RPMI8226 (cell line): ENCODE measurements at regions not wholly inside any gene's neighbourhood (a gene's known extent, or its start where the extent isn't known, plus 50 kb on each side); places are given as distances from the start of the nearest gene placed in this dataset.
A peak's percentile ranks its signal among the peaks of the same experiment; 100 is the strongest.
"Not testable (repeated sequence)": the region's sequence is repeated elsewhere in the genome, so short reads cannot be mapped to it uniquely, and the experiment has no call there.

ENCODE experiments used
- DNase-seq: peaks from one replicate; pipeline ENCODE4 v3.0.0-alpha.2; 2015

DNA sequence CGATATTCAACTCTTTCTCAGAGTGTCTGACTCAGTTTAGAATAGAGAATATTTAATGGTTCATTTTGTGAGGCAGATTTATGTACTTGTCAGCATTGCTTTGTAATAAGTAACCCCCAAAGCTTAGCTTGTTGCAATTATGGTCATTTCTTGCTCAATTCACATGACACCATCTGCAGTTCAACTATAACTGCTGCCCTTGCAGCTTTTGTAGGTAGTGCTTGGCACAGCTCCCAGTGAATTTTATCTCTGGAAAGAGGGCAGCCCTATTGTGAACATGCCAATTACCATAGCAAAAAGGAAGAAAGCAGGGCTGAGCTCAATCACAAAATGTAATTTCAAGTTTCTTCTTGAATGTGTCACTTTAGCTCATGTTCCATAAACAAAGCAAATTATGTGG is 1587.7 kb upstream of the ACO1 start:
- DNase-seq, result peak; percentile 22

DNA sequence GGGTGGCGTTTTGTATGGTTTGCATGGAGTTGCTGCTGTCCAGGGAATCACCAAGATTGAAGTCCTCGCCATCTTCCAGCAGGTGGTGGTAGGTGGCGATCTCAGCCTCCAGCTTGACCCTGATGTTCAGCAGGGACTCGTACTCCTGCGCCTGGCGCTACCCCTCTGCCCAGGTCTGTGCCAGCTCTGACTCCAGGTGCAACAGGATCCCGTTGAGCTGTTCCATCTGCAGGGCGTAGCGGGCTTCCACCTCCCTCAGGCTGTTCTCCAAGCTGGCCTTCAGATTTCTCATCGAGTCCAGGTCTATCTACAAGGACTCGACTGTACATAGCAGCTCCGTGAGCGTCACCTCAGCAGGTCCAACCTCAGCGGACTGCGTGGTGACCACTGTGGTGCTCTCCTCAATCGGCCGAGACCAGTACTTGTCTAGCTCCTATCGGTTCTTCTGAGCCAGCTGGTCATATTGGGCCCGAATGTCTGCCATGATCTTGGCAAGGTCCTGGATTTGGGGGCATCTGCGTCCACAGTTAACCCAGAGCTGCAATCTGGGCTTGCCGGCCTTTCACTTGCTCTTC is 1584.8 kb upstream of the ACO1 start:
- DNase-seq, result no peak

DNA sequence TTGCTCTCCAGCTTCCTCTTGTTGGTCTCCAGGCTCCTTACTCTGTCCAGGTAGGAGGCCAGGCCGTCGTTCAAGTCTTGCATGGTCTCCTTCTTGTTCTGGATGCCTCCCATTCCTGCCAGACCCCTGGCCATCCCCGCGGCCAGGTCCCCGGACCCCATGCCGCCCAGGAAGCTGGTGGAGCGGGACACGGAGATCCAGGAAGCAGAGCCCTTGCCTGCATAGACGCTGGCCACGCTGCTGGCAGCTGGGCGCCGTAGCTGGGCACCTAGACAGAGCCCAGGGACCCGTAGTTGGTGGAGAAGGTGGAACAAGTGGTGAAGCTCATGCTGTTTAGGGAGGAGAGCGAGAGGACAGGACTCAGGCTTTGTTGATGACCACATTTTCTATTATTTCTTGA is 1584.0 kb upstream of the ACO1 start:
- no peak for DNase-seq

DNA sequence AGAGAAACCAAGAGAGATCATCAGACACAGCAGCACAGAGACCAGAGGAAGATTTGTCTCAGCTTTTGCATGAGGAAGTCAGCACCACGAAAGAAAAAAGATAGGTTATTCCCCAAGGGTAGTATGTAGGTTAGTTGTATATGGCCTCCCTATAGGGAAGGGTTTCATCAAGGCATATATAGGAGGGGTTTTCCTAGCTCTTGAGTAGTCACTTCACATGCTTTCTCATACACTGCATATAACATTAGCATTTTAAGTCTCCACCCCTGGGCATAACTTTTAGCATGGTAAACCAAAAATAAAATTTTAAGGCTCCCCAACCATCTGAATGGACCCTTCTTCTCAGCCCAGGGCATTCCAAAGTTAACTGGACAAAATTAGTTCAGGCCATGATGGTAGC is 1571.6 kb upstream of the ACO1 start:
- no peak for DNase-seq

DNA sequence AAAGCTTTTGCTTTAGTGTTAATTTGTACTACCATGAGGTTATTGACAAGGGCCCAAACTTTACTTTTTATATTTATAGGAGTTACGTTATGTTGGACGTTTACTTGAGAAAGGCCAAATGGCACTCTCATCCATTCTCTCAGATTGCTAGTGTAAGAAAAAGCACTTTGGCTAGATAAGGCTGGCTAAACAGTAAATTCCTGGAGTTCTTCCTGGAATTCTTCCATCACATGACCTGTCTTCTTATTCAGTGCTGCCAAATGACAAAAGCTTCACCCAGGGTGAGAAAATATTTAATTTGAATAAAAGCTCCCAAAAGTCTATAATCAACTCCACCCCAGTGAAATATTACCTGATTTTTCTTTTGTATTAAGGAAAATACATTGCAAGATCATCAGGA is 1568.9 kb upstream of the ACO1 start:
- DNase-seq, result no peak

DNA sequence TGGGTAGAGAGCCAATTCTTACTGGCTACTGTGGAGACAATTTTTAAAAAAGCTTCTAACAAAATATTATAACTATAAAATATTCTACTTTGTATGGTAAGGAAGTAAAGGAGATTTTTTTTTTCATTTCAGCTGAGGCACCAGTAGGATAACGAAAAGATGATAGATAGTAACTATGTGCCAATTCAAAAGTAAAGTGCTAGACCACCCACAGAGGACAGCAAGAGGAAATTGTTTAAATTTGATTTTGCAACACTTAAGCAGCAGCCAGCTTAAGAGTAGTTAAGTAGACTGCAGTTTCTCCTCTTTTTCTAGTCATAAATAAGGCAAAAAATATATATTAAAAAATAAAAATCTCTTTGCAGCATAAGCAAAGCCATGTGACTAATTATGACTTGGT is 1539.3 kb upstream of the ACO1 start:
- DNase-seq, result no peak

DNA sequence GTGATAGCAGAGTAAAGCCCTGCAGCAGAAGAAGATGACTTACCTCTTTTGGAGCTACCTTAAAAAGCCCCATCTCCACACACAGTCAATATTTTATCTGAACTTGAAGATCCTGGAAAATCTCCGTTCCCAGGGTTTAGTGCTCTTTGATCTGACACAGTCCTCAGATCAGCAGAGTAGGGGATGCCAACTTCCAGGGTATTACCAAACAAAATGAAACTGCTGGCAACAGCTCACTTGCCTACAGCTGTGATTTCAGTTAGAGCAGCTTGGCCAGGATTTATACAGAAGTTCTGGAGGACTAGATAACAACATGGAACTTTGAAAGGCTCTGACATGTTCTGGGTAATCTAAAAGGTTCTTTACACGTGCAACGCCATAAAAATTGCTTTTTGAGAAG is 1537.8 kb upstream of the ACO1 start:
- no peak for DNase-seq

DNA sequence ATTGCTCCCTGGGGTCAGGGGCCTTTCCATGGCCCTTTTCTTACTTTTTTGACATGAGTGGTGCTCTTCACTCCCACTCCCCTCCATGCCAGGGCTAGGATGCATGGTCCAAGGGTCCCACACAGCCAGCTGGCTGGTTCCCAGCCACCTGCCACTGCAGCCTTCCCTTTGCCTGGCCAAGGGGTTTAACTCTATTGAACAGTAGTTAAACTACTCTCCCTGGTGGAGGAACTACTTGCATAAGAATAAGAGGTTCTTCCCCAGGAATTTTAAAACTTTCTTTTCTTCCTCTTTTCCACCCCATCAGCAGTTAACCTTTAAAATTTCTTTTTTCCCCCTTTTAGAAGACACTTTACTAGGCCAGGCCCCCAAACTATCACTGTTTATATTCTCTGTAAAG is 1532.8 kb upstream of the ACO1 start:
- DNase-seq, result no peak

DNA sequence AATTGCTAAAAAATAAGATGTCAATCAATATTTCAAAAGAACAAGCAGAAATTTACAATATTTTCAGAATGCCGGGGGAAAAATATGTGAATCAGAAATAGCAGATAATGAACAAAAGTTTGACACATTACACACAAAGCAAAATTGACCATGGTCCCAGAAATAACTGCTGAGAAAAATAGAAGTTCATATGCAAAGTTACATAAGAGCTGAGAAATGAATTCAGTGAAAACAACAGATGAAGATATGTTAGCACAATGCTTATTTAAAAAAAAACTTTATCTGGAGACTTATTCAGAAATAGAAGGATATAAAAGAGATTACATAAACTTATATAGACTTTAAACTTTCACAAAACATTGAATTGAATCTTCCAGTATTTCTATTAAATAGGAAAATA is 1483.7 kb upstream of the ACO1 start:
- DNase-seq, result no peak

DNA sequence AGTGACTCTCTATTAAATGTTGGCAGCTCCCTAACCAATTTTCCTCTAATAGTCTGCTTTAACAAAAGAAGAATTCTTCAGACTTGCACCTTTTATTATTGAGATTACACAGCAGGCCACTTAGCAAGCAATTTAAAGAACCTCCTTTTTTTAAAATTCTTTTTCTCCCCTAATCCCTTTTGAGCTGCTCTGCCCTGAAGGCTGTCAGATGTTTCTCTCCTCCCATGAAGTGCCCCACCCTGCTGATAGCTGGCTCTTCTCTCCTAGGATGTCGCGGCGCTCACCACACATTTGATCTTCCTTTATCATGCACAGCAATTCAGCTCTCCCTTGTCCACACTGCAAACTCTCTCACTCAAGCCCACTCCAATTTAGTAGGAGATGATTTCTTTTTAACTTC is 1471.1 kb upstream of the ACO1 start:
- no peak for DNase-seq

DNA sequence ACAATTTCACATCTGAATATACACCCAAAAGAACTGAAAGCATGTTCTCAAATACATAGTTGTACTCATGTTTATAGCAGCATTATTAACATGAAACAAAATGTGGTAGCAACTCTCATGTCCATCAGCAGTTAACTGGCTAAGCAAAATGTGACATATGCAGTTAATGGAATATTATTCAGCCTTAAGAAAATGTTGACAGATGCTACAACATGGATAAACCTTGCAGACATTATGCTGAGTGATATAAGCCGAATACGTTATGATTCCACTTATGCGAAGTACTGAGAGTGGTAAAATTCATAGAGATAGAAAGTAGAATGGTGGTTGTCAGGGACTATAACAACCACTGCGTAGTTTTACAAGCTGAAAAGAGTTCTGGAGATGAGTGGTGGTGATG is 1469.0 kb upstream of the ACO1 start:
- DNase-seq, result no peak

DNA sequence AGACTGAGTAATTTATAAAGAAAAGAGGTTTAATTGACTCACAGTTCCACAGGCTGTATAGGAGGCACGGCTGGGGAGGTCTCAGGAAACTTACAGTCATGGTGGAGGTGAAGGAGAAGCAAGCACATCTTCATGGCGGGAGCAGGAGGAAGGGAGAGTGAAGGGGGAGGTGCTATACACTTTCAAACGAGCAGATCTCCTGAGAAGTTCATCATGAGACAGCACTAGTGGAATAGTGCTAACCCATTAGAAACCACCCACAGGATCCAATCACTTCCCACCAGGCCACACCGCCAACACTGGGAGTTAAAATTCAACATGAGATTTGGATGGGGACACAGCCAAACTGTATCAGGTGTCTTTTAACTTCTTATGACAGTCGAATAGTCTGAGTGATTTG is 1459.3 kb upstream of the ACO1 start:
- DNase-seq, result no peak

DNA sequence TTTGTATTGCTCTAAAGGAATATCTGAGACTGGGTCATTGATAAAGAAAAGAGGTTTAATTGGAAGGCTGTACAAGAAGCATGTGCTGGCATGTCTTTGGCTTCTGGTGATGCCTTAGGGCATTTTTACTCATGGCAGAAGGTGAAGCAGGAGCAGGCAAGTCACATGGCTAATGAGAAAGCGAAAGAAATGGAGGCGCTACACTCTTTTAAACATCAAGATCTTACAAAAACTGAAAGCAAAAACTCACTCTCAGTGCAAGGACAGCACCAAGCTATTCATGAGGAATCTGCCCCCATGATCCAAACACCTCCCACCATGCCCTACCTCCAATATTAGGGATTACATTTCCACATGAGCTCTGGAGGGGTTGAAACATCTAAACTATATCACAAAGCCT is 1458.8 kb upstream of the ACO1 start:
- DNase-seq, result no peak

DNA sequence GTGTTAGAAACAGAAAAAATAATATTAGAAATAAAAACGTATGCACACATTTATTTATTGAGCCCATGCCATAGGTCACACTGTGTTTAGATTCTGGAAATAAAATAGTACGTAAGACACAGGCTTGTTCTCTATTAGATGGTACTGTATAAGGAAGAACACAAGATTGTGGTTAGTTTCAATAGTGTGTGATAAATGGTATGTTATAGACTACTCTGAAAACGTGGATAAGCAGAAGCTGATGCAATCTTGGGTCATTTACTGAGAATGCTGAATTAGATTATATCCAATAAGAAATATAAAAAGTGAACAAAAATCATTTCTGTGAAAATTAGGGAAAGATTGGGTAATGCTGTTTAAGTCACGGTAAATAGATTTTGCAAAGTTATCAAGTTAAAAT is 1456.4 kb upstream of the ACO1 start:
- no peak for DNase-seq

DNA sequence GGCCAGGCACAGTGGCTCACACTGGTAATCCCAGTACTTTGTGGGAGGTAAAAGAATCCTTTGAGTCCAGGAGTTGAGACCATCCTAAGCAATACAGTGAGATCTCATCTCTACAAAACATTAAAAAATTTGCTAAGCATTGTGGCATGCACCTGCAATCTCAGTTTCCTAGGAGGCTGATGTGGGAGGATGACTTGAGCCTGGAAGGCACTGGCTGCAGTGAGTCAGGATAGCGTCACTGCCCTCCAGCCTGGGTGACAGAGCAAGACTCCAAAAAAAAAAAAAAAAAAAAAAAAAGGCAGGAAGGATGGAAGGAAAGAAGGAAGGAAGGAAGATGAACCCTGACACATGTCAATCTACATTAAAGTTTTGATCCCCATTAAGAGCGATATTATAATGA is 1452.2 kb upstream of the ACO1 start:
- DNase-seq, result no peak

DNA sequence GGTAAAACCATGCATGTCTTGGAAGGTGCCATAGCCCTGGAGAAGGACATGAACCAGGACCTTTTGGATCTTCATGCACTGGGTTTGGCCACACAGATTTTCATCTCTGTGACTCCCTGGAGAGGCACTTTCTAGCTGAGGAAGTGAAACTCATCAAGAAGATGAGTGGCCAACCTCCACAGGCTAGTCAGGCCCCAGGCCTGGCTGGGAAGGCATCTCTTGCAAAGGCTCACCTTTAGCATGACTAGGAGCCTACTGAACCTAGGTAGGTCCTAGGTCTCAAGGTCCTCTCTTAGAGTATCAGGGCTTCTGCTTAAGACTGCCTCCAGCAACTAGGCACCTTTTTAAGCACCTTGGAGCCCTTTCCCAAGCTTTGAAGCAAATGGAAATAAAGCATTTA is 1448.7 kb upstream of the ACO1 start:
- DNase-seq, result peak; percentile 15

DNA sequence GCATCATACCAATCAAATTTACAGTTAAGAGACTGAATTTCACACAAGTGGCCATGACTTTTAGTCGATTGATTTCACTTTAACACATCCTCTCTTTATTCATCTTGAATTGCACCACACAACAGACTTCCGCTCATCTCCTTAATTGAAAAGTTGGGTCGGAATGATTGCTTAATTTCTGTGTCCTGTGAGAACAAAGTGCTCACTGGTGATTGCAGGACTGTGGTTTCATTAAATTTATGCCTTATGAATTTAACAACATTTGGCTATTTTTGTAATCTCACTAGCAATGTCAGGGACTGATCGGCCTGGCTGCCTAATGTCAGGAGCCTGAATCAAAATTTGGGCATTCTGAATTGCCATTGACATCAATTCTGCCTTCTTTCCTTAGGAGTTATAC is 1447.3 kb upstream of the ACO1 start:
- no peak for DNase-seq

DNA sequence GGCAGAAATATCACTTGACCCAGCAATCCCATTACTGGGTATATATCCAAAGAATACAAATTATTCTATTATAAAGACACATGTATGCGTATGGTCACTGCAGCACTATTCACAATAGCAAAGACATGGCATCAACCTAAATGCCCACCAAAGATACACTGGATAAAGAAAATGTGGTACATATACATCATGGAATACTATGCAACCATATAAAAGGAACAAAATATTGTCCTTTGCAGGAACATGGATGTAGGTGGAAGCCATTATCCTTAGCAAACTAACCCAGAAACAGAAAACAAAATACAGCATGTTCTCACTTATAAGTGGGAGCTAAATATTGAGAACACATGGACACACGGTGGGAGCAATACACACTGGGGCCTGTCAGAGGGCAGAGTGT is 1441.6 kb upstream of the ACO1 start:
- not testable (repeated sequence) for DNase-seq

DNA sequence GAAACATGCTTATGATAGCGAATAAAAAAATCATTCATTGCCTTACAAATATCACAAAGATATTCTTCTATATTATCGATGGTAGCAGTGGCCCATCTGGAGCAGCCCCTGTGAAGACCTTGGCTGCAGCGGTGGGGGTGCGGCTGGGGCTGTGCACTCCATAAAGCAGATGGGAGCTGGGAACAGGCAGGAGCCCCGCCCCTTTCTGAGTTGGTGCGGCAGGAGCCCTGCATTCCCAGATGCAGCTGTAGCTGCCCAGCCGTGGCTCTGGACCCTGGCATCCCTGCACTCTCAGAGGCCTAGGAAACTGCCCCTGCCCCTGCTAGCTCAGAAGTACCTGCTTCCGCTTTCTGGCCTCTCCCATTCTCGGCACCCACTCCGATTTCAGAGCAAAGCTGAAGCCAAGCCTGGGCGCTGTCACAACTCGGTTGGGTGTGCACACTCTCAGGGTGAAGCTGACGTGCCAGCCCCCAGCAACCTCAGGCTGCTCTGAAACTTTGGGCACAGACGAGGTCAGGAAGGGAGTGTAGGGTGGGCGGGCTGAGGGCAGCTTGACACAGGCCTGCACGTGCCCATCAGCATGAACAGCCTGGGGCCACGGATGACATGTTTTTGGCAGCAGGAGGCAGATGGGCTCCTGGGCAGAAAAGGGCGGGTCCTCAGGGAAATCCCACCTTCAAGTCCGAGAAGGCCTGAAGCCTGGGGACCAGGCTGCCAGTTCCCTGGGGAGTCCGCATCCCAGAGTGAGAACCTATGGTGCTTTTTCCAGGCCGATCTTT is 1440.8 kb upstream of the ACO1 start:
- DNase-seq, result no peak

DNA sequence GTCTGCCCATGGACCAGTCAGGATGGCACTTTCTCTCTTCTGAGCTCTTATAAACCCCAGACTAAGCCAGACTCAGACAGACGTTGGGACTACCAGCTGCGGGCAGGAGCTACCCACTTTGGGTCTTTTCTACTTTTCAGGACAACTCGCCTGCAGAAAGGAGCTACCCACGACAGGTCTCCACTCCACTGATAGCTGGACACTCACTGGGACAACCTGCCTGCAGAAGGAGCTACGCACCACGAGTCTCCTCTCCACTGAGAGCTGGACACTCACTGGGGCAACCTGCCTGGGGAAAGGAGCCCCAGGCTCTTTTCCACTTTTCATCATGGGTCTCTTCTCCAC is 1440.2 kb upstream of the ACO1 start:
- DNase-seq, result no peak

DNA sequence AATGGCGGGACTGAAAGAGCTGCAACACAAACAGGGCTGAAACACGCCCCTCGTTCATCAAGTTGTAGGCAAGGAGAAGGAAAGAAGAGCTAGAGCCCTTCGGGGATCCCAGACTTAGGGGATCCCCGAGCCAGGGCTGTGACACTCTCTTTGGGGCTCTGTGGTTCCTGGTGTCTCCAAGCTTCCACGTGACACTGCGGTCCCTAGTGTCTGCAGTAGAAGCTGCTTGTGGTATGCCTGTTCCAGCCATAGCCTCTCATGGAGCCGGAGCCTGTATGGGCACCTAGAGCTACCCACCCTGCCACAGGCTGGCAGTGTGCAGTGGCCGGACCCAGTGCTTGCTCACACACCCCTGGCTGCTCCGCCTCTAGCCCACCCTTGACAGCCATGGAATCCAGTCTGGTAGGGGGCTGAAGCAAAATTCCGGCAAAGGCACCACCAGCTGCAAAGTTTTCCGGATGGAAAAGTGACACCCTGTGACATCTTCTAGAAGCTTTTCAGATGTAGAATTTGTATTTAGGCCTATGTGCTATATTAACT is 1439.6 kb upstream of the ACO1 start:
- no peak for DNase-seq

DNA sequence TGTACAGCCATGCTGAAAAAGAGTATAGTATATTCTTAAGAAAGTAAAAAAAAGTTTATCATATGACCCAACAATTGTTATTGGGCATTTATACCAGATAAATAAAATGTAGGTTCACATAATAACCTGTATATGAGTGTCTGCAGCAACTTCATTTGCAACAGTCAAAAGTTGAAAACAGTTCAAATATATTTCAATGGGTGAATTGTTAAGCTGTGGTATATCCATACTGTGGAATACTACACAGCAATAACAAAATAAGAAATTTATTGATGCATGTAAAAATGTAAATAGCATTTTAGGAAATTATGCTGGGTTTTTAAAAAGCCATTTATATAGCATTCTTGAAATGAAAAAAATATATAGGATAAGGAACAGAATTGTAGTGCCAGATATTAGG is 1420.1 kb upstream of the ACO1 start:
- DNase-seq, result no peak

DNA sequence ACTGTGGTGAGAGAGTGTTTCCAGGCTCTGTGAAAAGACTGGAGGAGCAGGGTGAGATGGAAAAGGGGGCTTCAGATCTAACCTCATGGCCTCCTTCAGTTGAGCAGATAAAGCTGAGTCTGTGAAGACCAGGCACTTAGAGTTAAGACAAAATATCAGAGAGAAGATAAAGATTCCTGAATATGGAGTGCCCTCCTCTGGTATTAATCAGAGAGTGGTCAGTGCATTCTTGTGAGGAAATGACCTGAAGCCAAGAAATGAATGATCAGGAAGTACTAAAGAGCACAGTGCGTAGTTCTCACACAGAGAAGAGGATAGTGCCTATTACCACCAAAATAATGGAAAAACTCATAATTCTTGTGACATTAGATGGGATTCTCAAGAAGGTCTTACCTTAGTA is 1417.0 kb upstream of the ACO1 start:
- no peak for DNase-seq

DNA sequence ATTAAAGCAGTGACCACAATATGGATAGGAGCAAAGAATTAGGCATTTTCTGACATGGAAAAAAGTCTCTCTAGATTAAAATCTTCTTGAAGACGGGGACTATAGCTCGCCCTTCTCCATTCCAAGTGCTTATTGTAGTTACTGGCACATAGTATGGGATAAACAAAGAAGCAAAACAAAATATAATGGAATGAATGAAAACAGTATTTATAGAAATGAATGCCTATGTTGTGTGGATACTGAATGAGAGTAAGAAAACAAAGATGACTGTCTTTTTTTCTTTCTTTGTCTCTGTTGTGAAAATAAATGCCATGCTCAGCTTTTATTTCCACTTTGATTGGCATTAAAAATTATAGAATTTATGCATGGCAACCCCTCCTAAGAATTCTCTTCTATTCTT is 1414.3 kb upstream of the ACO1 start:
- DNase-seq, result no peak

DNA sequence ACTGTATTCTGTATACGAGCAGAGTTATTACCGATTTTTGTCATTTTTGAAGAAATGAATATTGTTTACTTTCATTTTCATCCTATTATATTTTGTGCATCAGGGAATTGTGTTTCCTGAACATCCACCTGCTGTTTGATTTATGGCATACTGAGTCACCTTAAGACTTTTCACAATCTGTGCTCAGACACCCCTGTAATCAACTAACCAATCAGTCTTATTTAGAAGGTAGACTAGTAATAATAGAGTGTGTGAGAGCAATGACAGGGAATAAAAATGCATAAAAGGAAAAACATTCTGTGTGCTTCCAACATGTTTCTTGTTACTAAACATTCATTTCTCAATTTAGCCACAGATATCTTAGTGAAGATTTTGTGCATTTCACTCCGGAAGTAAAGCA is 1413.6 kb upstream of the ACO1 start:
- DNase-seq, result no peak
